Muscle layer of duodenum (tissue), 2 donors: ENCODE measurements at regions not wholly inside any gene's neighbourhood (a gene's known extent, or its start where the extent isn't known, plus 50 kb on each side); places are given as distances from the start of the nearest gene placed in this dataset.
"Not testable (repeated sequence)": the region's sequence is repeated elsewhere in the genome, so short reads cannot be mapped to it uniquely, and the experiment has no call there.

ENCODE experiments used
- H3K27ac ChIP-seq: one replicate; pipeline ENCODE4 v1.7.0; 2013; ENCODE audit warnings: mild to moderate bottlenecking, low read length
- H3K27me3 ChIP-seq: one replicate; pipeline ENCODE4 v1.7.0; 2013; ENCODE audit warnings: low read depth, mild to moderate bottlenecking, control low read depth, low read length
- H3K36me3 ChIP-seq, 2 donors: one replicate each; pipeline ENCODE4 v1.7.0; 2013; ENCODE audit warnings: low read length in 2 of 2, control low read depth in 1 of 2, mild to moderate bottlenecking in 1 of 2; ENCODE audit not compliant: insufficient read depth in 2 of 2, control insufficient read depth in 1 of 2
- H3K4me1 ChIP-seq, 2 donors: one replicate each; pipeline ENCODE4 v1.7.0; 2013; ENCODE audit warnings: low read length in 2 of 2, mild to moderate bottlenecking in 2 of 2, control low read depth in 1 of 2, moderate library complexity in 1 of 2; ENCODE audit not compliant: insufficient read depth in 2 of 2, control insufficient read depth in 1 of 2
- H3K4me3 ChIP-seq, 2 donors: one replicate each; pipeline ENCODE4 v1.7.0; 2013; ENCODE audit warnings: low read length in 2 of 2, low read depth in 1 of 2, mild to moderate bottlenecking in 1 of 2
- H3K9me3 ChIP-seq, 2 donors: one replicate each; pipeline ENCODE4 v1.7.0; 2013; ENCODE audit warnings: low read length in 2 of 2, control low read depth in 1 of 2, mild to moderate bottlenecking in 1 of 2; ENCODE audit not compliant: control insufficient read depth in 1 of 2
- donor health status: healthy.

- H3K9me3 ChIP-seq: no peaks in the 10 kb centered on the region
- H3K4me1 ChIP-seq: no peaks in the 10 kb centered on the region
- H3K4me3 ChIP-seq: no peak overlapping the region
- H3K27me3 ChIP-seq: no peaks in the 10 kb centered on the region
- H3K27ac ChIP-seq: no peak overlapping the region
- no peaks in the 10 kb centered on the region for H3K36me3 ChIP-seq
Measured at GRCh38 chr11:90594658-90595057, 371.8 kb upstream of the CHORDC1 start.

GRCh38 chr11:90593099-90593498, 370.2 kb upstream of the CHORDC1 start:
- no peaks in the 10 kb centered on the region for H3K4me1 ChIP-seq
- no peaks in the 10 kb centered on the region for H3K9me3 ChIP-seq
- no peaks in the 10 kb centered on the region for H3K27me3 ChIP-seq
- H3K27ac ChIP-seq: no peak overlapping the region
- no peaks in the 10 kb centered on the region for H3K36me3 ChIP-seq
- H3K4me3 ChIP-seq: no peak overlapping the region

- no peaks in the 10 kb centered on the region for H3K36me3 ChIP-seq
- no peaks in the 10 kb centered on the region for H3K9me3 ChIP-seq
- no peaks in the 10 kb centered on the region for H3K27me3 ChIP-seq
- no peak overlapping the region for H3K27ac ChIP-seq
- H3K4me1 ChIP-seq: no peaks in the 10 kb centered on the region
- H3K4me3 ChIP-seq: no peak overlapping the region
Measured at GRCh38 chr11:90590286-90590685, 367.4 kb upstream of the CHORDC1 start.

- Histone ChIP-seq H3K9me3 (no peaks in the 10 kb centered on the region), H3K27ac (no peak overlapping the region), H3K27me3 (no peaks in the 10 kb centered on the region), H3K36me3 (no peaks in the 10 kb centered on the region), H3K4me1 (no peaks in the 10 kb centered on the region), H3K4me3 (no peak overlapping the region)
Measured at GRCh38 chr11:90589735-90590134, 366.9 kb upstream of the CHORDC1 start.

GRCh38 chr11:90587896-90588295, 365.0 kb upstream of the CHORDC1 start:
- no peak overlapping the region for H3K27ac ChIP-seq
- H3K4me1 ChIP-seq: no peaks in the 10 kb centered on the region
- no peak overlapping the region for H3K4me3 ChIP-seq
- no peaks in the 10 kb centered on the region for H3K9me3 ChIP-seq
- H3K36me3 ChIP-seq: no peaks in the 10 kb centered on the region
- H3K27me3 ChIP-seq: no peaks in the 10 kb centered on the region

- H3K36me3 ChIP-seq: no peaks in the 10 kb centered on the region
- no peaks in the 10 kb centered on the region for H3K27me3 ChIP-seq
- H3K27ac ChIP-seq: no peak overlapping the region
- H3K4me1 ChIP-seq: no peaks in the 10 kb centered on the region
- H3K9me3 ChIP-seq: no peaks in the 10 kb centered on the region
- H3K4me3 ChIP-seq: no peak overlapping the region
Measured at GRCh38 chr11:90585491-90585890, 362.6 kb upstream of the CHORDC1 start.

GRCh38 chr11:90582999-90583398, 360.1 kb upstream of the CHORDC1 start:
- H3K4me3 ChIP-seq, H3K27ac ChIP-seq, H3K36me3 ChIP-seq, H3K27me3 ChIP-seq, H3K4me1 ChIP-seq, H3K9me3 ChIP-seq: not testable (repeated sequence)

- Histone ChIP-seq H3K4me1 (no peaks in the 10 kb centered on the region), H3K9me3 (no peaks in the 10 kb centered on the region), H3K36me3 (no peaks in the 10 kb centered on the region), H3K4me3 (no peak overlapping the region), H3K27me3 (no peaks in the 10 kb centered on the region), H3K27ac (no peak overlapping the region)
Measured at GRCh38 chr11:90564531-90564930, 341.7 kb upstream of the CHORDC1 start.

- Histone ChIP-seq H3K9me3 (no peaks in the 10 kb centered on the region), H3K4me1 (no peaks in the 10 kb centered on the region), H3K27me3 (no peaks in the 10 kb centered on the region), H3K36me3 (no peaks in the 10 kb centered on the region), H3K4me3 (no peak overlapping the region), H3K27ac (no peak overlapping the region)
Measured at GRCh38 chr11:90558328-90558865, 335.5 kb upstream of the CHORDC1 start.

- no peaks in the 10 kb centered on the region for H3K9me3 ChIP-seq
- H3K27ac ChIP-seq: no peak overlapping the region
- H3K4me1 ChIP-seq: no peaks in the 10 kb centered on the region
- no peak overlapping the region for H3K4me3 ChIP-seq
- H3K27me3 ChIP-seq: no peaks in the 10 kb centered on the region
- H3K36me3 ChIP-seq: no peaks in the 10 kb centered on the region
Measured at GRCh38 chr11:90556606-90557005, 333.8 kb upstream of the CHORDC1 start.

- no peaks in the 10 kb centered on the region for H3K4me1 ChIP-seq
- no peaks in the 10 kb centered on the region for H3K27me3 ChIP-seq
- no peak overlapping the region for H3K4me3 ChIP-seq
- H3K9me3 ChIP-seq: no peaks in the 10 kb centered on the region
- H3K36me3 ChIP-seq: no peaks in the 10 kb centered on the region
- H3K27ac ChIP-seq: no peak overlapping the region
Measured at GRCh38 chr11:90556026-90556425, 333.2 kb upstream of the CHORDC1 start.

- H3K36me3 ChIP-seq: no peaks in the 10 kb centered on the region
- no peak overlapping the region for H3K27ac ChIP-seq
- H3K9me3 ChIP-seq: no peaks in the 10 kb centered on the region
- H3K27me3 ChIP-seq: no peaks in the 10 kb centered on the region
- H3K4me3 ChIP-seq: no peak overlapping the region
- H3K4me1 ChIP-seq: no peaks in the 10 kb centered on the region
Measured at GRCh38 chr11:90555477-90555876, 332.6 kb upstream of the CHORDC1 start.
